Right ventricle myocardium superior (tissue), 1 donor: ENCODE measurements at regions not wholly inside any gene's neighbourhood (a gene's known extent, or its start where the extent isn't known, plus 50 kb on each side); places are given as distances from the start of the nearest gene placed in this dataset.

Source experiments
- ATAC-seq: fragments of 200-7000 bp; cut with Tn5 transposase; one replicate; pipeline ENCODE4 v1.9.1; 2020; ENCODE audit warnings: mild to moderate bottlenecking; ENCODE audit not compliant: poor library complexity
- DNase-seq: peaks from one replicate; pipeline ENCODE4 v3.0.0-alpha.2; 2020
- intact Hi-C: fragments of 100-400 bp; cut with DNase I; formaldehyde crosslinking; loops from one replicate; pipeline ENCODE4 v1.11.2; 2022
- donor health status: DM: no; HTN: yes; CAD: no; lungs with severe emphysema.

- DNase-seq (no peak), ATAC-seq (no peak)
- intact Hi-C loops, result no loop called here
Measured at GRCh38 chr9:80049096-80049782, 477.5 kb downstream of the TLE4 start.

- no peak for ATAC-seq
- no peak for DNase-seq
- intact Hi-C loops, result no loop called here
Measured at GRCh38 chr9:80046481-80046880, 474.7 kb downstream of the TLE4 start.

DNA sequence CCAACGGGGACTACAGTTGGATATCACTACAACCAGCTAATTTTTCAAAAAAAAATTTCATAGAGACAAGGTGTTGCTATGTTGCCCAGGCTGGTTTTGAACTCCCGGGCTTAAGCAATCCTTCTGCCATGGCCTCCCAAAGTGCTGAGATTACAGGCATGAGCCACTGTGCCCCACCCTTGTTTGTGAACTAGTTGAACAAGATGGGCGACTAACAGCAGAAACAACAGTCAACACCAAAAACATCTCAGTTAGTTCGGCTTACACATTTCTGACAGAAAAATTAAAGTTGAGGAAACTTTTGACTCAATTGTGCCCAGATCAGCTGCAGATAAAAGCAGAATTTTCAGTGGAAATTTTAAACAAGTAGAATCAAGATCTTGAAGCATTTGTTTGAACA is 470.1 kb downstream of the TLE4 start:
- ATAC-seq (no peak), DNase-seq (no peak)
- intact Hi-C loops, result no loop called here

GRCh38 chr9:80040457-80040856 is 468.7 kb downstream of the TLE4 start:
- DNase-seq, result no peak
- peak; percentile 91 for ATAC-seq
- intact Hi-C loops, result no loop called here

DNA sequence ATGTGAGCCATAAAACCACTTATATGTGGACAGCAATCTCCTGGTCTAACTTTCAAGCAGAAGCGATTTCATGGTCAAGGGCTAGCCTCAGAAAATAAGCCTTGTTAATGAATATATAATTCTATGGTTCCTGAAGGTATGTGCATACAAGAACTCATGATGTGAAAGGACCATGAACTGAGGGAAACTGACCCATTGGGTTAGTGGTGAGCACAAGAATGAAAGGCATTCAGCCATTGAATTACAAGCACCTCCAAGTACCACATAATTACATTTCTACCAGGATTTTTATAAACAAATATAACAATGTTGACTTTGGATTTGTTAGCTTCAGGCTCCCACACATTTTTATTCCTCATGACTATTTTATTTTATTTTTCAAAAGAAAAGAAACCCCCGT is 459.0 kb downstream of the TLE4 start:
- no peak for DNase-seq
- no peak for ATAC-seq
- intact Hi-C loops, result no loop called here

- intact Hi-C loops, result no loop called here
- no peak for DNase-seq
- no peak for ATAC-seq
Measured at GRCh38 chr9:80028501-80028900, 456.7 kb downstream of the TLE4 start.

DNA sequence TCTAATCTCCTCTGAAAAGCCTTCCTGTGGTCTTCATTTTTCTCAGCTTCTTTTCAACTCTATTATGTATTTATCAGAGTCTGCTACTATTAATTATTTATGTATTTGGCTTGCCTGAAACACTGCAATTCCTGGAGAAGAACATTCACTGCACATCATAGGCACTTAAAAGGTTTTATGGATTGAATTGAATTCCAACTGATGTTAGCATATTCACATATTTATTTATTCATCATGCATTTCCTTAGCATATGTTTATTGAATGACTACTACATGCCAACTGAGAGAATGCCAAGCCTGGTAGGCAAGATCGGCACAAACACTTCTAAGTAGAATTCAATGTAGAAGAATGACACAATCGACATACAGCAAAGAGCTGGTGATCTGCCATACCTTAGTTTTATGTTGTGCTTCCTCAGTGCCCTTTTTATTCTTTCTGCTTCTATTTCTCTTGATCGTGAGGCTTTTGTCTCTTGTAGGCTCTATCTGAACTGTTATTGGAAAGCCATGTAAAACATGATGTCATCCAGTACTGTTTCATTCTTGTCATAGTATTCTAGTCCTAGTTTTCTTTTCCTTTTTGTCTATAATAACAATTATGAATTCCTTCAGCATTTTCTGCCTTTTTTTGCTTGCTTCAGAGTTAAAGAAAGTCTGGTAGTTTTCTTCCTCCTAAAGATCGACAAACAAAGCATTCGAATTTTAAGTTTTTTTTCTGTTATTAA is 454.2 kb downstream of the TLE4 start:
- intact Hi-C loops, result no loop called here
- ATAC-seq, result no peak
- DNase-seq, result no peak

- DNase-seq (no peak), ATAC-seq (no peak)
- intact Hi-C loops, result no loop called here
Measured at GRCh38 chr9:80025131-80025530, 453.4 kb downstream of the TLE4 start.

DNA sequence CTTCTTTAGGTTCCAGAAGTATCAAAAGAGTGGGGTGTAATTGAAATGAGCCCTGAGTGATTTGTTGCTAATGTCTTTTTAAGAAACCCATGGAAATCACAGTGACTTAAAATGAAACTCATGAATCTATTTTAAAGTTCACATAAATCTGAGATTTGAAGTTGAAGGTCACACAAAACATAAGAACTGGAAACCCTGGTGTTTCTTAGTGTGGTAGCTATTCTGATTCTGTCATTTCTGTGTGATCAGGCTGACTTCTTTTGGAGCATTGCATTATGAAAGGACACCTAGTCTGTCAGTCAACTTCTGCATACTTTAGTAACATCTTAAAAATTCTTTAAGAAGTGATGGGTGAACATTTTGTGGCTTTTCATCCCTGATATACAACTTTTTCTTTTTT is 448.8 kb downstream of the TLE4 start:
- ATAC-seq (no peak), DNase-seq (no peak)
- intact Hi-C loops, result no loop called here

- ATAC-seq (no peak), DNase-seq (no peak)
- intact Hi-C loops, result no loop called here
Measured at GRCh38 chr9:80020056-80020455, 448.3 kb downstream of the TLE4 start.

DNA sequence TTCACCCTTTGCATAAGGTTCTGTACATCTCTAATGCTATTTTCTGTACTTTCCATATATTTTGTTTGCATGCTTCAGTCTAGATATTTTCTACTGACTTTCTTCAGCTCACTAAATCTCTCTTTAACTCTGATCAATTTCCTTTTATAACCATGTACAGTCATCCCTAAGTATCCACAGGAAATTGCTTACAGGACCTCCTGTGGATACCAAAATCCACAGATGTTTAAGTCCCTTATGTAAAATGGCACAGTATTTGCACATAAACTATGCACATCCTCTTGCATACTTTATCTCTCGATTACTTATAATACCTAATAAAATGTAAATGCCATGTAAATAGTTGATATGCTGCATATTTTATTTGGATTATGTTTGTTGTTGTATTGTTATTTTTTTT is 442.1 kb downstream of the TLE4 start:
- no peak for ATAC-seq
- intact Hi-C loops, result no loop called here
- no peak for DNase-seq

DNA sequence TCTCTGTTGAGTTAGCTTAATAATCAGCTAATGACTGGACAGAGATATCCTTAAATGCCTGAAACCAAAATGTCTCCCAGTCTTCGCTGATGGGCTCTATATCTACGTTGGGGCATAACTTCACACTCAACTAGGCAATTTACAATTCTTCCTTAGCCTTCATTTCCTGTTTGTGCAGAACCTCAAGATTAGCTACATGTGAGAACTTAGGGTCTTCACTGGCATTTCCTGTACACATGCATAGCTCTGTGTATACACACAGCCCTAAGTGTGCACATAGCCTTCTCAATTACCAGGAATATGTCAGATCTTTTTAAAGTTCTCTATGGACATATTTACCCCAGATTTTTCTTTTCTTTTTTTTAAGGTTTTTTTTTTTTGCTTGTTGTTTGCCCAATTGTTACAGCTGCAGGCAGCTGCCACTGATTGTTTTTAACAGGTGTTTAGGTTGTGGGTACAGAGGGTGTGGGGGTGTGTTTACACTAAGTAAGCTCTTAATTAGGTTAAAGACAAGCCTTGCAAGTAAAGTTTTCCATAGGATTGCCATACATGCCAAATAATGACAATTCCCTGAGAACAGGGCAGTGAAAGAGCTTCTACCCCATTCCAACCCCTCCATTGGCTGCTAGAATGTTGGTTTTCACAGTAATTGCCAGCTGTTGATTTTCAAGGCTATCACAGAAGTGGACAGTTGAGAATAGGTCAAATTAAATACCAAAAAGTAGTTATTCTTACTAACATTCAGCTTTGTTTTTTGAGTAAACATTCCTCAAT is 441.0 kb downstream of the TLE4 start:
- no peak for ATAC-seq
- DNase-seq, result no peak
- intact Hi-C loops, result no loop called here

- intact Hi-C loops, result no loop called here
- ATAC-seq, result no peak
- no peak for DNase-seq
Measured at GRCh38 chr9:80009204-80009603, 437.4 kb downstream of the TLE4 start.

- intact Hi-C loops, result no loop called here
- DNase-seq (no peak), ATAC-seq (no peak)
Measured at GRCh38 chr9:80004714-80005113, 432.9 kb downstream of the TLE4 start.

GRCh38 chr9:79990536-79990935 is 418.8 kb downstream of the TLE4 start:
- intact Hi-C loops, result no loop called here
- ATAC-seq, result no peak
- DNase-seq, result no peak

DNA sequence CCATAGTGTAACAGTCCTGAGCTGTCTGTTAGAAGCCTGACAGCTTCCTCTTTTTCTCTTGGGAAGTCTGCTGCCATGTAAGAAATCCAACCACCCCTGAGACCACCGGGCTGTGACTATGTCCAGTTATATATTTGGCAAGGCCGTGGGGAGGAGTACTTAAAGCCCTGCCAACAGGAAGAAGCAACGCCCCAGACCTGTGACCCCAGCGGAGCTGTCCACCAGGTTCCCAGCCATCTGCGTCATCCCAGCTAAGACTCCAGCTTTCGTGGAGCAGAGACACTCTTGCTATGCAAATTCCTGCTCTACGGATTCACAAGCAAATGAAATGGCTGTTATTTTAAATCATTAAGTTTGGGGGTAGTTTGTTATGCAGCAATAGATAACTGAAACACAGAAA is 417.3 kb downstream of the TLE4 start:
- intact Hi-C loops, result no loop called here
- ATAC-seq (no peak), DNase-seq (no peak)

- intact Hi-C loops, result no loop called here
- DNase-seq, result no peak
- ATAC-seq, result peak; percentile 72
Measured at GRCh38 chr9:79988126-79988525, 416.4 kb downstream of the TLE4 start.

GRCh38 chr9:79986437-79986836 is 414.7 kb downstream of the TLE4 start:
- intact Hi-C loops, result no loop called here
- ATAC-seq (no peak), DNase-seq (no peak)

- intact Hi-C loops, result no loop called here
- ATAC-seq, result no peak
Measured at GRCh38 chr9:79985772-79986171, 414.0 kb downstream of the TLE4 start.

GRCh38 chr9:79985264-79985663 is 413.5 kb downstream of the TLE4 start:
- intact Hi-C loops, result no loop called here
- ATAC-seq (no peak), DNase-seq (no peak)

More at GRCh38 chr9:79985772-79986171, 414.0 kb downstream of the TLE4 start:
- DNase-seq, result no peak
